NCI-H2171 treated with DMSO at 0.1 percent for 48 hours (cell line): ENCODE measurements at regions not wholly inside any gene's neighbourhood (a gene's known extent, or its start where the extent isn't known, plus 50 kb on each side); places are given as distances from the start of the nearest gene placed in this dataset.
A peak's percentile ranks its signal among the peaks of the same experiment; 100 is the strongest.
"Not testable (repeated sequence)": the region's sequence is repeated elsewhere in the genome, so short reads cannot be mapped to it uniquely, and the experiment has no call there.

Source experiments
- DNase-seq: peaks from one replicate; lab custom pipeline; 2025; lab: John Stamatoyannopoulos, UW

GRCh38 chr5:109575506-109575905, 114.2 kb upstream of the MAN2A1 start:
- DNase-seq = no peak

- no peak for DNase-seq
Observed at GRCh38 chr5:109574985-109575384, 114.7 kb upstream of the MAN2A1 start.

- no peak for DNase-seq
Observed at GRCh38 chr5:109573766-109574165, 116.0 kb upstream of the MAN2A1 start.

GRCh38 chr5:109573256-109573655, 116.5 kb upstream of the MAN2A1 start:
- no peak for DNase-seq

- DNase-seq = no peak
Observed at GRCh38 chr5:109571785-109572184, 117.9 kb upstream of the MAN2A1 start.

GRCh38 chr5:109570362-109570874, 119.3 kb upstream of the MAN2A1 start:
- DNase-seq = no peak

GRCh38 chr5:109567374-109568044, 122.2 kb upstream of the MAN2A1 start:
- no peak for DNase-seq

- DNase-seq = no peak
Observed at GRCh38 chr5:109566361-109566760, 123.4 kb upstream of the MAN2A1 start.

- DNase-seq = no peak
Observed at GRCh38 chr5:109563739-109564138, 126.0 kb upstream of the MAN2A1 start.

- no peak for DNase-seq
Observed at GRCh38 chr5:109563189-109563588, 126.5 kb upstream of the MAN2A1 start.

- DNase-seq = no peak
Observed at GRCh38 chr5:109562441-109562840, 127.3 kb upstream of the MAN2A1 start.

- DNase-seq = no peak
Observed at GRCh38 chr5:109561447-109561846, 128.3 kb upstream of the MAN2A1 start.

- DNase-seq = no peak
Observed at GRCh38 chr5:109560554-109560953, 129.2 kb upstream of the MAN2A1 start.

GRCh38 chr5:109558952-109559351, 130.8 kb upstream of the MAN2A1 start:
- DNase-seq = no peak

- no peak for DNase-seq
Observed at GRCh38 chr5:109558364-109558763, 131.4 kb upstream of the MAN2A1 start.

GRCh38 chr5:109553846-109554245, 135.9 kb upstream of the MAN2A1 start:
- no peak for DNase-seq

GRCh38 chr5:109551234-109551633, 138.5 kb upstream of the MAN2A1 start:
- not testable (repeated sequence) for DNase-seq

- peak; percentile 34 for DNase-seq
Observed at GRCh38 chr5:109550077-109550476, 139.7 kb upstream of the MAN2A1 start.

GRCh38 chr5:109546461-109546860, 136.7 kb upstream of the PJA2 start:
- DNase-seq = no peak

GRCh38 chr5:109544873-109545272, 135.1 kb upstream of the PJA2 start:
- DNase-seq = not testable (repeated sequence)

GRCh38 chr5:109538692-109539091, 128.9 kb upstream of the PJA2 start:
- DNase-seq = not testable (repeated sequence)

- not testable (repeated sequence) for DNase-seq
Observed at GRCh38 chr5:109535090-109535489, 125.3 kb upstream of the PJA2 start.

- DNase-seq = no peak
Observed at GRCh38 chr5:109533751-109534272, 124.0 kb upstream of the PJA2 start.
